Spinal cord (tissue), 9 donors: ENCODE measurements at regions not wholly inside any gene's neighbourhood (a gene's known extent, or its start where the extent isn't known, plus 50 kb on each side); places are given as distances from the start of the nearest gene placed in this dataset.

Experiments used
- DNase-seq, 6 donors: peaks; one replicate each; pipeline versions ENCODE4 v3.0.0 to v3.0.0-alpha.2; 2013 to 2015; ENCODE audit warnings: low spot score in 6 of 6, low read depth in 4 of 6
- H3K27ac ChIP-seq: one replicate; pipeline ENCODE4 v1.5.1; 2013; ENCODE audit warnings: low read depth, low read length, control low read depth
- H3K27me3 ChIP-seq: one replicate; pipeline ENCODE4 v1.6.1; 2013; ENCODE audit warnings: low read length; ENCODE audit not compliant: control insufficient read depth, insufficient read depth
- H3K36me3 ChIP-seq: one replicate; pipeline ENCODE4 v1.6.1; 2013; ENCODE audit warnings: low read length; ENCODE audit not compliant: control insufficient read depth, insufficient read depth
- H3K4me1 ChIP-seq: one replicate; pipeline ENCODE4 v1.6.1; 2013; ENCODE audit warnings: low read length; ENCODE audit not compliant: control insufficient read depth, insufficient read depth
- H3K4me3 ChIP-seq: one replicate; pipeline ENCODE4 v1.5.1; 2013; ENCODE audit warnings: low read depth, low read length, control low read depth
- H3K9me3 ChIP-seq: one replicate; pipeline ENCODE4 v1.6.1; 2013; ENCODE audit warnings: low read length; ENCODE audit not compliant: control insufficient read depth, insufficient read depth
- WGBS: methylation state at CpG from one replicate; pipeline ENCODE4 v1.1.5; 2013; ENCODE audit warnings: missing lambda C conversion rate; ENCODE audit not compliant: insufficient coverage; 5-methylcytosine and 5-hydroxymethylcytosine counted together
- donor health status: healthy.

- WGBS = 71% methylated on average over 6 of the region's 10 CpGs
Observed at GRCh38 chr1:30418061-30418938, 305.1 kb downstream of the MATN1 start.

DNA sequence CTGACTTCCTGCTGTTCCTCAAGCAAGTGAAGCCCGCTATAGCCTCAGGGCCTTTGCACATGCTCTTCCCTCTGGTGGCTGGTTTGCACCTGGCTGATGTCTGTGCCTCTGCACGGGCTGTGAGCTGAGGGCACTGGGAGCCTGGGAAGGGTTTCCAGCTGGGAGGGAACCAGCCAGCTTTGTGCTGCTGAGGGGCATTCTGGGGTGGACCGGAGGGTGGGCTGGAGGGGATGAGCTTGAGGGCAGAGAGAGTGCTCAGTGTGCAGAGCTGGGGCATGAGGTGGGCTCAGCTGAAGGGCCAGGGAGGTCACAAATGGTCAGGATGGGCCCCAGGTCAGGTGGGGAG, 305.7 kb downstream of the MATN1 start:
- Histone ChIP-seq H3K4me3 (no peak overlapping the region), H3K36me3 (no peaks in the 10 kb centered on the region), H3K27ac (no peak overlapping the region), H3K9me3 (no peaks in the 10 kb centered on the region), H3K4me1 (peaks cover 13% of the 10 kb centered on the region), H3K27me3 (peaks cover 2% of the 10 kb centered on the region)
- no peak for DNase-seq
- WGBS = 89% methylated on average over 3 of the region's 3 CpGs

More at GRCh38 chr1:30418061-30418938, 305.1 kb downstream of the MATN1 start:
- no peak overlapping the region for H3K4me3 ChIP-seq
- H3K27ac ChIP-seq = no peak overlapping the region
- peaks cover 2% of the 10 kb centered on the region for H3K27me3 ChIP-seq
- H3K9me3 ChIP-seq = no peaks in the 10 kb centered on the region
- no peaks in the 10 kb centered on the region for H3K36me3 ChIP-seq
- DNase-seq = peak in 2 of 6 donors; percentile 47 to 73
- H3K4me1 ChIP-seq = peaks cover 10% of the 10 kb centered on the region

GRCh38 chr1:30417001-30417700, 306.2 kb downstream of the MATN1 start:
- WGBS = 93% methylated on average over 7 of the region's 11 CpGs
- Histone ChIP-seq H3K4me1 (peaks cover 18% of the 10 kb centered on the region), H3K9me3 (no peaks in the 10 kb centered on the region), H3K27me3 (peaks cover 2% of the 10 kb centered on the region), H3K36me3 (no peaks in the 10 kb centered on the region), H3K4me3 (no peak overlapping the region), H3K27ac (no peak overlapping the region)
- no peak for DNase-seq

DNA sequence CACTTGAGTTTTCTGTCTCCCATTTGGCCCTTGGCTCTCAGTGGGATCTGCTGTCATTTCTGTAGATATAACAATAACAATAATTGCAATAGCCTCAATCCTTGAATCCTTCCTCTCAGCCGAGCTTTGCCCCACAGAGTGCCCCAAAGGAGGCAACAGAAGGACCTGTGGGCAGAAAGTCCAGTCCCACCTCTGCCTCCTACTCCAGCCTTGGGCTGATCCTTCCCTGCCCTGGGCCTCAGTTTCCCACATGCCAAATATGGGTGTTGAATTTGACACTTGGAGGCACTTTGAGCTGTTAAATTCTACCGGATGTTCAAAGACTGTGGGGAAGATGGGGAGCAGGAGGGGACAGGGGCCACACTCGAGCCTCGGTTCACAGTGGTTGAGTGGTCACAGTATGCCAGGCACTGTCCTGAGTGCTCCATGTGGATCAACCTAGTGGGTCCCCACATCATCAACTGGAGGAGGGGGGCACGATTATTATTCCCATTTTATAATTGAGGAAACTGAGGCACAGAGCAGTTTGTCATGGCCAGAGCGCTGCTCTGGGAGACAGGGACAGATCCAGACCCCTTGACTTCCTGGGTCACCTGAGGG, 307.1 kb downstream of the MATN1 start:
- H3K27ac ChIP-seq = no peak overlapping the region
- no peak overlapping the region for H3K4me3 ChIP-seq
- H3K9me3 ChIP-seq = no peaks in the 10 kb centered on the region
- DNase-seq = no peak
- H3K27me3 ChIP-seq = peaks cover 2% of the 10 kb centered on the region
- 90% methylated on average over 5 of the region's 6 CpGs for WGBS
- H3K4me1 ChIP-seq = peaks cover 21% of the 10 kb centered on the region
- no peaks in the 10 kb centered on the region for H3K36me3 ChIP-seq

DNA sequence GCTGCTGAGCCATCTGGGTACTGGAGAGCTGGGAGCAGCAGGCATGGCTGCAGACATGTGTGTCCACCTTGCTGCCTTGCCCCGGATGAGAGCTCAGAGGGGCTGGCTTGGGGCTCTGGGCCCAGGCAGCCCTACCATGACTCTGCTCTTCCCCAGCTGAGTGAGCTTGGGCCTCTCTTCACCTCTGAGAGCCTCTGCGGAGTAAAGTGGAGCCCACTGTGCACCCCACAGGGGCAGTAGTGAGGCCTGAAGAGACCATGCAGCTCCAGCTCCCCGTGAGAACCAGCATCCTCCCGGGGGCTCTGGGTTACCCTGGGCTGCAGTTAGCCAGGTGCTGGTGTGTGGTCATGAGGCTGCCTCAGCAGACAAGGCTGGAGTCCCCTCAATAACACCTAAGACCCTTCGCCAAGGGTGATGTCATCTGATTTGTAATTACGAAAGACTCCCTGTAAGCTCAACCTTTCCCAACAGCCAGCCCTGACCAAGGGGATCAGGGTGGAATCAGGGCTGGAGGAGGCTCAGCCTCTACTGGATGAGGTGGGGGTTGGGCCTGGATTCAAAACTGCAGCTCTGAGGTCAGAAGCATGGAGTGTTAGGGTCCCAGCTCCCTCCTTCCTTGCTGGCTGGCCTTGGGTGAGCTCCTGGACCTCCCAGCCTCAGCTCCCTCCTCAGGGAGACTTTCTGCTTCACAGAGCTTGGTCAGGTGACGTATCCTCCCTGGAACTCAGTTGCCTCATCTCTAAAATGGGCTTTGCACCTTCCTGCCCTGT, 308.0 kb downstream of the MATN1 start:
- Histone ChIP-seq H3K36me3 (no peaks in the 10 kb centered on the region), H3K4me3 (no peak overlapping the region), H3K9me3 (no peaks in the 10 kb centered on the region), H3K4me1 (peaks cover 21% of the 10 kb centered on the region), H3K27ac (no peak overlapping the region), H3K27me3 (no peaks in the 10 kb centered on the region)
- WGBS = 89% methylated on average over 2 of the region's 7 CpGs
- DNase-seq = no peak

- Histone ChIP-seq H3K27me3 (no peaks in the 10 kb centered on the region), H3K9me3 (no peaks in the 10 kb centered on the region), H3K27ac (no peak overlapping the region), H3K4me3 (no peak overlapping the region), H3K36me3 (no peaks in the 10 kb centered on the region), H3K4me1 (peaks cover 21% of the 10 kb centered on the region)
- 45% methylated on average over 3 of the region's 3 CpGs for WGBS
- DNase-seq = no peak
Observed at GRCh38 chr1:30414851-30415165, 308.6 kb downstream of the MATN1 start.

GRCh38 chr1:30414086-30414850, 309.1 kb downstream of the MATN1 start:
- 78% methylated on average over 12 of the region's 14 CpGs for WGBS
- Histone ChIP-seq H3K4me3 (no peak overlapping the region), H3K9me3 (no peaks in the 10 kb centered on the region), H3K27me3 (no peaks in the 10 kb centered on the region), H3K36me3 (no peaks in the 10 kb centered on the region), H3K27ac (no peak overlapping the region), H3K4me1 (peaks cover 21% of the 10 kb centered on the region)
- no peak for DNase-seq

DNA sequence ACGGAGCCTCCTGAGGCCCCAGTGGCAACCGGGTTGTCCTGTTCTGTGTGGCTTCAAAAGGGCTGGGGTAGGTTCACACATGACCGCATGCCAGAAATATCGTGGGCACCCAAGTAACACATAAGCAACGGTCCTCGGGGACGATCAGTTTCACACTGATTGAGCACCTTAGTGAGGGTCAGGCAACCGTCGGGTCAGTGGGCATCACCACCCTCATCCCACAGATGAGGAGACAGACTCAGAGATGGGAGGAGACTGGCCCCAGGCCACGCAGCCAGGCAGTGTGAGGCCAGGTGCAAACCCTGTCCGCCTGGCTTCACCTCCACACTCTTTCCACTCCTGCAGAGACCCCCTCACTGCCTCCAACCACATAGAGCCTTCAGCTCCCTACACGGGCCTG, 309.8 kb downstream of the MATN1 start:
- Histone ChIP-seq H3K27ac (no peak overlapping the region), H3K4me1 (peaks cover 21% of the 10 kb centered on the region), H3K27me3 (no peaks in the 10 kb centered on the region), H3K4me3 (no peak overlapping the region), H3K36me3 (no peaks in the 10 kb centered on the region), H3K9me3 (no peaks in the 10 kb centered on the region)
- no peak for DNase-seq
- WGBS = 92% methylated on average over 10 of the region's 12 CpGs

DNA sequence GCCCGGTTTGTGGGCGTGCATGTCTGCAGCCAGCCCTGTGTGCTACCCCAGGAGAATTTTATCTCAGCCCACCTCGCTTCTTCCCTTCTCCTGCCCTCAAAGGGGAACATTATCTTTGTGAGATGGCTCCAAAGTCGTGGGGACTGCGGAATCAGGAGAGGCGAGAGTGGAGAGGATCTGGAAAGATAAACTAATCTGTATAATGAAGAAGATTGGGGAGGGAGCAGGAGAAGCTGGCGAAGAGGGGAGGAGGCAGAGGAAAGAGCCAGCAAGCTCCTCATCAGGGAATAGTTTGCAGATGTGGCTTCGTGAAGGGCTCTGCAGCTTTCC, 310.3 kb downstream of the MATN1 start:
- H3K9me3 ChIP-seq = no peaks in the 10 kb centered on the region
- no peaks in the 10 kb centered on the region for H3K36me3 ChIP-seq
- no peaks in the 10 kb centered on the region for H3K27me3 ChIP-seq
- H3K4me3 ChIP-seq = no peak overlapping the region
- H3K27ac ChIP-seq = no peak overlapping the region
- 83% methylated on average over 5 of the region's 8 CpGs for WGBS
- peak in 1 of 6 donors; percentile 23 for DNase-seq
- peaks cover 19% of the 10 kb centered on the region for H3K4me1 ChIP-seq
